Osteoblast (primary cell): ENCODE measurements at regions not wholly inside any gene's neighbourhood (a gene's known extent, or its start where the extent isn't known, plus 50 kb on each side); places are given as distances from the start of the nearest gene placed in this dataset.

Source experiments
- DNase-seq: peaks from one replicate; pipeline ENCODE4 v3.0.0; 2011; ENCODE audit warnings: low spot score, mixed read lengths; ENCODE audit not compliant: insufficient read length; ENCODE audit errors: missing footprints
- H2AFZ ChIP-seq: 2 replicates; pipeline ENCODE4 v1.6.0; 2011; ENCODE audit warnings: mild to moderate bottlenecking, low read length
- H3K27ac ChIP-seq: 2 replicates; pipeline ENCODE4 v1.5.1; 2011; ENCODE audit warnings: mild to moderate bottlenecking, low read depth, low read length, moderate library complexity
- H3K27me3 ChIP-seq: 2 replicates; pipeline ENCODE4 v1.6.0; 2012; ENCODE audit warnings: mild to moderate bottlenecking, control low read depth, inconsistent platforms, low read length, moderate library complexity; ENCODE audit not compliant: insufficient read depth
- H3K36me3 ChIP-seq: 2 replicates; pipeline ENCODE4 v1.5.1; 2011; ENCODE audit warnings: mild to moderate bottlenecking, low read length, control low read depth, moderate library complexity; ENCODE audit not compliant: insufficient read depth
- H3K4me1 ChIP-seq: 2 replicates; pipeline ENCODE4 v1.5.1; 2011; ENCODE audit warnings: mild to moderate bottlenecking, low read length, control low read depth, moderate library complexity; ENCODE audit not compliant: insufficient read depth
- H3K4me2 ChIP-seq: 2 replicates; pipeline ENCODE4 v1.6.0; 2011; ENCODE audit warnings: mild to moderate bottlenecking, low read length; ENCODE audit not compliant: insufficient read depth
- H3K4me3 ChIP-seq: fragments of 200-600 bp; sonication (generic); 3 replicates; pipeline ENCODE4 v1.5.1; 2012; ENCODE audit warnings: mild to moderate bottlenecking, low read length, inconsistent platforms; ENCODE audit not compliant: insufficient read depth
- H3K79me2 ChIP-seq: 2 replicates; pipeline ENCODE4 v1.6.0; 2012; ENCODE audit warnings: mild to moderate bottlenecking, low read length, control low read depth, inconsistent platforms; ENCODE audit not compliant: insufficient read depth
- H3K9me3 ChIP-seq: 2 replicates; pipeline ENCODE4 v1.5.1; 2011; ENCODE audit warnings: low read depth, low read length, control low read depth
- H4K20me1 ChIP-seq: 2 replicates; pipeline ENCODE4 v1.6.0; 2012; ENCODE audit warnings: mild to moderate bottlenecking, low read length, control low read depth; ENCODE audit not compliant: insufficient read depth
- CTCF ChIP-seq: IDR thresholded peaks from 2 replicates; pipeline ENCODE4 v1.5.1; 2011; ENCODE audit warnings: mild to moderate bottlenecking, low read depth, low read length, moderate library complexity; ENCODE audit errors: extremely low read depth

- Histone ChIP-seq H3K4me1 (peaks cover 7% of the 10 kb centered on the region), H3K4me2 (no peak overlapping the region), H3K27me3 (peaks cover 8% of the 10 kb centered on the region), H3K27ac (no peak overlapping the region), H3K36me3 (no peaks in the 10 kb centered on the region), H3K79me2 (no peaks in the 10 kb centered on the region), H4K20me1 (no peaks in the 10 kb centered on the region), H3K4me3 (no peak overlapping the region), H3K9me3 (peaks cover 5% of the 10 kb centered on the region), H2AFZ (no peak overlapping the region)
- TF ChIP-seq CTCF = no peak
- no peak for DNase-seq
Measured at GRCh38 chr22:27689664-27690063, 111.9 kb downstream of the MN1 start.

DNA sequence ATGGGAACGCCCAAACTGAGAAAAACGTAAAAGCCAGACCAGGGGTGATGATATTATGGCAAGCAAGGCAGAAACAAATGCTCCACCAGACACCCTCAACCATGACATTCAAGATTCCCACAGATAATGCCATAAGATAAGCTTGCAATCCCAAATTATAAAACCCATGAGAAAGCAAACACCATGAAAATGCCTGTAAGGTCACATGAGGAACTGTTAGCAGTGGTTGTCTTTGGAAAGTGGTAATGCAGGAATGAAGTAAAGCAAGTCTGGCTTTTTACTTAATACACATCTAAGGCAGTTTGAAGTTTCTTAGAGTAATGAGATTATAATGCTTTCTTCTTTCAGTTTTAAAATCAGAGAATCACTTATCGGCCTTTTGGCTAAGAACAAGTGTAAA is 111.0 kb downstream of the MN1 start:
- H3K4me2 ChIP-seq = no peak overlapping the region
- DNase-seq = no peak

GRCh38 chr22:27692243-27692642 is 109.3 kb downstream of the MN1 start:
- no peaks in the 10 kb centered on the region for H3K79me2 ChIP-seq
- H3K4me2 ChIP-seq = no peak overlapping the region

More for the DNA sequence above, 111.0 kb downstream of the MN1 start:
- Histone ChIP-seq H2AFZ (no peak overlapping the region), H3K9me3 (peaks cover 5% of the 10 kb centered on the region), H3K36me3 (no peaks in the 10 kb centered on the region), H3K4me1 (peaks cover 7% of the 10 kb centered on the region), H3K4me3 (no peak overlapping the region), H4K20me1 (no peaks in the 10 kb centered on the region), H3K79me2 (no peaks in the 10 kb centered on the region), H3K27me3 (peaks cover 8% of the 10 kb centered on the region), H3K27ac (no peak overlapping the region)
- TF ChIP-seq CTCF = no peak

DNA sequence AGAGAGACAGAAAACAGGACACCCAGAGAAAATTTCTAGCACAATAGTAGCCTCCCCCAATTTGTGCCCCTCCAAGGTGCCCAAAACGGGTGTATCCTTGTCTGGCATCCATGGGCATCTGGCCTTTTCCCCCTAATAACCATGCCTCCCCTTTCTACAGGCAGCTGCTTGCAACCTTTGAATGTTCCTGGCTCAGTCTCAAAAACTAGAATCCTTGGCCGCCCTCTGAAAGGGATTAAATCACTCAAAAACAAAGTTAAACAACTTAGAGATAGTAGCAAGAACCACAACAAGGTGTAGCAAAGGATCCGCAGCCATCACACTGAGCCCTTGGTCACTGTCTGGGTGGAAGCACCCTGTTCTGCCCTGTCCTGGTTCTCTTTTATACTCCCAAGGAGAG is 105.6 kb downstream of the MN1 start:
- Histone ChIP-seq H2AFZ (no peak overlapping the region), H3K4me2 (no peak overlapping the region), H3K4me3 (no peak overlapping the region), H3K4me1 (no peaks in the 10 kb centered on the region), H3K79me2 (no peaks in the 10 kb centered on the region), H3K9me3 (no peaks in the 10 kb centered on the region), H3K27me3 (peaks cover 4% of the 10 kb centered on the region), H4K20me1 (no peaks in the 10 kb centered on the region), H3K27ac (no peak overlapping the region), H3K36me3 (no peaks in the 10 kb centered on the region)
- TF ChIP-seq CTCF = no peak
- no peak for DNase-seq

More at GRCh38 chr22:27692243-27692642, 109.3 kb downstream of the MN1 start:
- H3K9me3 ChIP-seq = peaks cover 5% of the 10 kb centered on the region
- no peak overlapping the region for H3K27ac ChIP-seq
- H3K4me3 ChIP-seq = no peak overlapping the region
- H3K4me1 ChIP-seq = no peaks in the 10 kb centered on the region
- DNase-seq = no peak
- no peaks in the 10 kb centered on the region for H4K20me1 ChIP-seq
- peaks cover 8% of the 10 kb centered on the region for H3K27me3 ChIP-seq
- no peaks in the 10 kb centered on the region for H3K36me3 ChIP-seq
- no peak overlapping the region for H2AFZ ChIP-seq
- peak; percentile 17 for TF ChIP-seq CTCF
